A549 (cell line): ENCODE measurements at regions not wholly inside any gene's neighbourhood (a gene's known extent, or its start where the extent isn't known, plus 50 kb on each side); places are given as distances from the start of the nearest gene placed in this dataset.

Source experiments
- EP300 ChIP-seq, 2 experiments: fragments of >200 bp; sonication (Bioruptor Twin); formaldehyde crosslinking; IDR thresholded peaks; 2 replicates in 1 of 2; 3 replicates in 1 of 2; pipeline ENCODE4 v1.6.1; 2016 to 2017
- RFX5 ChIP-seq: fragments of 450-650 bp; IDR thresholded peaks from 2 replicates; pipeline ENCODE4 v1.7.1; 2014; ENCODE audit warnings: antibody characterized with exemption, mild to moderate bottlenecking, moderate library complexity
- TF ChIP-seq, protein P1 (sequence below): fragments of >200 bp; sonication (Bioruptor Twin); formaldehyde crosslinking; IDR thresholded peaks from 3 replicates; pipeline ENCODE4 v1.5.1; 2016

DNA sequence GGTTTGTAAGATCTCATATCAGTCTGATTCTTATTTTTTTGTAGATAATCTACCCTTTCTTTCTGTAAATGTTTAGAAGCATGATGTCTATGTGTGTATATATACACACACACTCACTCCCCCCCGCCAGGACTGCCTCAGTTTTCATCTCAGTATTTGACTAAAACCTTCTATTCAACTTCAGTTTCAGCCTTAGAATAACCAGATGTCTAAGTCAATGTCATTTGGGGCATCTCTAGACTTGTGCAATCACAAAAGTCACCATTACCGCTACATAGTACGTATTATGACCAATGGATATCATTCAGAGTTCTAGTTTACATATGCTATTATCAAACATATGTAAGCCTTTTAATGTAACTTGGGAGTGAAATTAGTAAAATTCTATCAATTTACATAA lies 53.3 kb upstream of the BOLA1 start:
- TF ChIP-seq, protein P1, sequence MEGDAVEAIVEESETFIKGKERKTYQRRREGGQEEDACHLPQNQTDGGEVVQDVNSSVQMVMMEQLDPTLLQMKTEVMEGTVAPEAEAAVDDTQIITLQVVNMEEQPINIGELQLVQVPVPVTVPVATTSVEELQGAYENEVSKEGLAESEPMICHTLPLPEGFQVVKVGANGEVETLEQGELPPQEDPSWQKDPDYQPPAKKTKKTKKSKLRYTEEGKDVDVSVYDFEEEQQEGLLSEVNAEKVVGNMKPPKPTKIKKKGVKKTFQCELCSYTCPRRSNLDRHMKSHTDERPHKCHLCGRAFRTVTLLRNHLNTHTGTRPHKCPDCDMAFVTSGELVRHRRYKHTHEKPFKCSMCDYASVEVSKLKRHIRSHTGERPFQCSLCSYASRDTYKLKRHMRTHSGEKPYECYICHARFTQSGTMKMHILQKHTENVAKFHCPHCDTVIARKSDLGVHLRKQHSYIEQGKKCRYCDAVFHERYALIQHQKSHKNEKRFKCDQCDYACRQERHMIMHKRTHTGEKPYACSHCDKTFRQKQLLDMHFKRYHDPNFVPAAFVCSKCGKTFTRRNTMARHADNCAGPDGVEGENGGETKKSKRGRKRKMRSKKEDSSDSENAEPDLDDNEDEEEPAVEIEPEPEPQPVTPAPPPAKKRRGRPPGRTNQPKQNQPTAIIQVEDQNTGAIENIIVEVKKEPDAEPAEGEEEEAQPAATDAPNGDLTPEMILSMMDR = no peak
- TF ChIP-seq RFX5 (no peak), EP300 (IDR thresholded peaks at IDR 0.05) (no peak)
